Endodermal cell (in vitro differentiated cells): ENCODE measurements at regions not wholly inside any gene's neighbourhood (a gene's known extent, or its start where the extent isn't known, plus 50 kb on each side); places are given as distances from the start of the nearest gene placed in this dataset.

Experiments
- DNase-seq: peaks from one replicate; pipeline ENCODE4 v3.0.0-alpha.2; 2017
- H3K27ac ChIP-seq: 2 replicates; pipeline ENCODE4 v1.5.1; 2013; ENCODE audit warnings: mild to moderate bottlenecking, low read depth, low read length, moderate library complexity
- H3K27me3 ChIP-seq: 2 replicates; pipeline ENCODE4 v1.6.1; 2013; ENCODE audit warnings: mild to moderate bottlenecking, low read length, moderate library complexity; ENCODE audit not compliant: insufficient read depth, control insufficient read depth, poor library complexity, severe bottlenecking
- H3K36me3 ChIP-seq: 2 replicates; pipeline ENCODE4 v1.7.0; 2013; ENCODE audit warnings: mild to moderate bottlenecking, low read length, moderate library complexity; ENCODE audit not compliant: control insufficient read depth, insufficient read depth
- H3K4me1 ChIP-seq: one replicate; pipeline ENCODE4 v1.7.0; 2013; ENCODE audit warnings: low read length; ENCODE audit not compliant: control insufficient read depth, insufficient read depth
- H3K4me3 ChIP-seq: 2 replicates; pipeline ENCODE4 v1.5.1; 2013; ENCODE audit warnings: mild to moderate bottlenecking, low read length, moderate library complexity
- H3K9ac ChIP-seq: 2 replicates; pipeline ENCODE4 v1.6.1; 2013; ENCODE audit warnings: mild to moderate bottlenecking, low read length, moderate library complexity; ENCODE audit not compliant: poor library complexity, severe bottlenecking; ENCODE audit errors: extremely low read depth
- H3K9me3 ChIP-seq: 2 replicates; pipeline ENCODE4 v1.6.1; 2013; ENCODE audit warnings: mild to moderate bottlenecking, low read length, moderate library complexity; ENCODE audit not compliant: control insufficient read depth
- H3K27ac Mint-ChIP-seq: 2 replicates; pipeline ENCODE4 v1.8.0; 2020; ENCODE audit warnings: mixed read lengths
- H3K27me3 Mint-ChIP-seq: 2 replicates; pipeline ENCODE4 v1.8.0; 2021; ENCODE audit warnings: mild to moderate bottlenecking, mixed read lengths; ENCODE audit not compliant: insufficient read depth
- H3K36me3 Mint-ChIP-seq: 2 replicates; pipeline ENCODE4 v1.8.0; 2020; ENCODE audit warnings: low read depth, mixed read lengths
- H3K4me1 Mint-ChIP-seq: 2 replicates; pipeline ENCODE4 v1.8.0; 2020; ENCODE audit warnings: mixed read lengths
- H3K4me3 Mint-ChIP-seq: 2 replicates; pipeline ENCODE4 v1.8.0; 2020; ENCODE audit warnings: mild to moderate bottlenecking, moderate library complexity, mixed read lengths
- H3K9me3 Mint-ChIP-seq: 2 replicates; pipeline ENCODE4 v1.8.0; 2020; ENCODE audit warnings: mild to moderate bottlenecking, mixed read lengths
- WGBS, 2 experiments: methylation state at CpG; one replicate each; pipeline versions ENCODE4 v1.1.5 to v1.1.7; 2013; ENCODE audit warnings: missing lambda C conversion rate in 2 of 2, mixed read lengths in 1 of 2; ENCODE audit not compliant: insufficient coverage in 1 of 2, insufficient read length in 1 of 2; 5-methylcytosine and 5-hydroxymethylcytosine counted together
- TF ChIP-seq, protein P1 (sequence below): fragments of 200-600 bp; sonication (generic); conservative IDR thresholded peaks from 2 replicates; pipeline ENCODE4 v1.5.0; 2021; ENCODE audit warnings: antibody characterized with exemption, mild to moderate bottlenecking

- Histone ChIP-seq H3K9me3 (peaks cover 11% of the 10 kb centered on the region), H3K4me1 (no peaks in the 10 kb centered on the region), H3K27me3 (no peaks in the 10 kb centered on the region), H3K9ac (no peak overlapping the region), H3K27ac (no peak overlapping the region), H3K36me3 (no peaks in the 10 kb centered on the region), H3K4me3 (no peak overlapping the region)
- TF ChIP-seq, protein P1, sequence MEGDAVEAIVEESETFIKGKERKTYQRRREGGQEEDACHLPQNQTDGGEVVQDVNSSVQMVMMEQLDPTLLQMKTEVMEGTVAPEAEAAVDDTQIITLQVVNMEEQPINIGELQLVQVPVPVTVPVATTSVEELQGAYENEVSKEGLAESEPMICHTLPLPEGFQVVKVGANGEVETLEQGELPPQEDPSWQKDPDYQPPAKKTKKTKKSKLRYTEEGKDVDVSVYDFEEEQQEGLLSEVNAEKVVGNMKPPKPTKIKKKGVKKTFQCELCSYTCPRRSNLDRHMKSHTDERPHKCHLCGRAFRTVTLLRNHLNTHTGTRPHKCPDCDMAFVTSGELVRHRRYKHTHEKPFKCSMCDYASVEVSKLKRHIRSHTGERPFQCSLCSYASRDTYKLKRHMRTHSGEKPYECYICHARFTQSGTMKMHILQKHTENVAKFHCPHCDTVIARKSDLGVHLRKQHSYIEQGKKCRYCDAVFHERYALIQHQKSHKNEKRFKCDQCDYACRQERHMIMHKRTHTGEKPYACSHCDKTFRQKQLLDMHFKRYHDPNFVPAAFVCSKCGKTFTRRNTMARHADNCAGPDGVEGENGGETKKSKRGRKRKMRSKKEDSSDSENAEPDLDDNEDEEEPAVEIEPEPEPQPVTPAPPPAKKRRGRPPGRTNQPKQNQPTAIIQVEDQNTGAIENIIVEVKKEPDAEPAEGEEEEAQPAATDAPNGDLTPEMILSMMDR, result no peak
- Mint-ChIP-seq H3K9me3 (peaks cover 27% of the 10 kb centered on the region), H3K4me1 (no peaks in the 10 kb centered on the region), H3K4me3 (no peak overlapping the region), H3K36me3 (no peaks in the 10 kb centered on the region), H3K27ac (no peak overlapping the region), H3K27me3 (peaks cover 2% of the 10 kb centered on the region)
- 93 to 94% methylated on average over 14 to 15 of the region's 15 CpGs for whole genome bisulfite sequencing, 2 experiments
- DNase-seq, result no peak
These were observed 50.6 kb upstream of the FTH1 start for GRCh38 chr11:62017878-62018655.
